Central memory CD8-positive, alpha-beta T cell (primary cell): ENCODE measurements at regions not wholly inside any gene's neighbourhood (a gene's known extent, or its start where the extent isn't known, plus 50 kb on each side); places are given as distances from the start of the nearest gene placed in this dataset.

Source experiments
- ATAC-seq: fragments of 150-1000 bp; cut with Tn5 transposase; replicated peaks from 2 replicates; pipeline ENCODE4 v1.10.0; 2022; ENCODE audit warnings: mild to moderate bottlenecking, moderate FRiP score, moderate number of reproducible peaks; ENCODE audit not compliant: poor library complexity, severe bottlenecking; ENCODE audit errors: extremely low read depth
- DNase-seq, 2 donors: peaks; one replicate each; pipeline ENCODE4 v3.0.0; 2021; ENCODE audit warnings: low spot score in 2 of 2
- H3K27ac Mint-ChIP-seq: one replicate; pipeline ENCODE4 v1.8.0; 2022; ENCODE audit warnings: low read depth, mild to moderate bottlenecking, moderate library complexity, mixed read lengths
- H3K27me3 Mint-ChIP-seq: one replicate; pipeline ENCODE4 v1.8.0; 2022; ENCODE audit warnings: mixed read lengths
- H3K36me3 Mint-ChIP-seq: one replicate; pipeline ENCODE4 v1.8.0; 2022; ENCODE audit warnings: mild to moderate bottlenecking, moderate library complexity, mixed read lengths; ENCODE audit not compliant: insufficient read depth
- H3K4me1 Mint-ChIP-seq: one replicate; pipeline ENCODE4 v1.8.0; 2022; ENCODE audit warnings: mixed read lengths
- H3K4me3 Mint-ChIP-seq: one replicate; pipeline ENCODE4 v1.8.0; 2022; ENCODE audit warnings: mild to moderate bottlenecking, moderate library complexity, mixed read lengths
- H3K9me3 Mint-ChIP-seq: one replicate; pipeline ENCODE4 v1.8.0; 2022; ENCODE audit warnings: mixed read lengths

GRCh38 chr5:35367526-35367925, 137.2 kb upstream of the PRLR start:
- ATAC-seq: no peak
- Mint-ChIP-seq H3K27ac (no peak overlapping the region), H3K9me3 (peaks cover 4% of the 10 kb centered on the region), H3K36me3 (no peaks in the 10 kb centered on the region), H3K27me3 (peaks cover 19% of the 10 kb centered on the region), H3K4me1 (no peaks in the 10 kb centered on the region), H3K4me3 (no peak overlapping the region)
- no peak for DNase-seq

DNA sequence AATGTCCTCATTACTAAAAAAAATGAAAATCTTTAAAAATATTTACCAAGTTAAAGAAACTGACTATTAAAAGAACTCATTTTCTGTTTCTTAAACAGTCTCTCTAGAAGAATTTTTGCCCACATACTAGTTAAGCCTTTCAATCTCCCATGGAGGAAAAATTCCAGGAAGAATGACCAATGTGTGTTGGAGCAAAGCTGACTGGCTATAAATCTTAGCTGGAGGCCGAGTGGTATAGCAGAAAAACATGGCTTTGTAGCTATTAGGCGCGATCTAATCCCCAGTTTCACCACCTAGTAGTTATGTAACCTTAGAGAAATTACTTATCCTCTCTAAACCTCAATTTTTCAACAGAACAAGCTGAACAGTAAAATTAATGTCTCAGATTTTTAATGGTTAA, 135.5 kb upstream of the PRLR start:
- Mint-ChIP-seq H3K4me1 (no peaks in the 10 kb centered on the region), H3K27ac (no peak overlapping the region), H3K9me3 (peaks cover 4% of the 10 kb centered on the region), H3K27me3 (peaks cover 21% of the 10 kb centered on the region), H3K36me3 (no peaks in the 10 kb centered on the region), H3K4me3 (no peak overlapping the region)
- no peak for ATAC-seq
- no peak for DNase-seq

DNA sequence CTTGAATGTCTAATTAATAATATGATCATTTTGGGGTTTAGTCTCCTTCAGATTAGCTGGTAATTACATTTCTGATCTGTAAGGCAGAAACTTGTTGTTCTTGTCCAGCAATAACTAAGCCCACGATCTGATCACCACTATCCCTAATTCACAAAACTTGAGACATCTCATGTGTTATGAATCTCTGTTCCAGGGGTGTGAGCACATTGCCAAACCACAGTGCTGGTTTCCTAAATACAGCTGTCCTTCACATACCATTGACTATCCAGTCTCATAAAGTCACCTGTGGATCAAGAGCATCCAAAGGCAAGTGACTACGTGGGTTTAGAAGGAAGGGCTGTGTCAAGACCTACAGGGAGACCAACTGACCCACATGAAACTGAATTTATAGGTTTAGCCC, 134.1 kb upstream of the PRLR start:
- Mint-ChIP-seq H3K27ac (no peak overlapping the region), H3K27me3 (peaks cover 21% of the 10 kb centered on the region), H3K4me1 (no peaks in the 10 kb centered on the region), H3K4me3 (no peak overlapping the region), H3K9me3 (peaks cover 4% of the 10 kb centered on the region), H3K36me3 (no peaks in the 10 kb centered on the region)
- ATAC-seq: no peak
- no peak for DNase-seq

- Mint-ChIP-seq H3K4me1 (no peaks in the 10 kb centered on the region), H3K27me3 (peaks cover 21% of the 10 kb centered on the region), H3K4me3 (no peak overlapping the region), H3K27ac (no peak overlapping the region), H3K9me3 (peaks cover 4% of the 10 kb centered on the region), H3K36me3 (no peaks in the 10 kb centered on the region)
- ATAC-seq (no peak), DNase-seq (no peak)
Observed at GRCh38 chr5:35363387-35363965, 133.2 kb upstream of the PRLR start.

- no peaks in the 10 kb centered on the region for H3K36me3 Mint-ChIP-seq
- H3K27ac Mint-ChIP-seq: no peak overlapping the region
- ATAC-seq: no peak
- H3K4me1 Mint-ChIP-seq: no peaks in the 10 kb centered on the region
- no peak overlapping the region for H3K4me3 Mint-ChIP-seq
- H3K27me3 Mint-ChIP-seq: peaks cover 21% of the 10 kb centered on the region
- DNase-seq: no peak
- peaks cover 4% of the 10 kb centered on the region for H3K9me3 Mint-ChIP-seq
Observed at GRCh38 chr5:35362772-35363171, 132.5 kb upstream of the PRLR start.

DNA sequence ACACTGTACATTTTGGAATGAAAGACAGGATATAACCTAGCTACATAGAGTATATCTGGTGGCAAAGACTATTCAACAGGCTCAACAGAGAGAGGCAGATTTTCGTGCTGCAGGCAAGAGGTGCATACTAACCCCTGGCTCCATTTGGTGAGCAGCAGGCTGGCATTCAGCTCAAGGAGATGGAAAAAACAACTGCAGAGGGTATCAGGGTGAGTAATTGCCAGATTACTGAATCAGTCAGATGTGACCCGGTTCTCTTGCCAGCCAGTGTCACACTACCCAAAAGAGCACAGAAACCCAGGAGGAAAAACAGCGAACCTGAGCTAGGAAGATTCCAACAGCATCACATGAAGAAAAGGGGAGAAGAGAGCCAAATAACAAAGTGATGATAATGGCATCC, 130.4 kb upstream of the PRLR start:
- Mint-ChIP-seq H3K4me3 (no peak overlapping the region), H3K27me3 (peaks cover 16% of the 10 kb centered on the region), H3K36me3 (no peaks in the 10 kb centered on the region), H3K9me3 (no peaks in the 10 kb centered on the region), H3K27ac (no peak overlapping the region), H3K4me1 (no peaks in the 10 kb centered on the region)
- ATAC-seq (no peak), DNase-seq (no peak)

- Mint-ChIP-seq H3K9me3 (no peaks in the 10 kb centered on the region), H3K36me3 (no peaks in the 10 kb centered on the region), H3K27me3 (peaks cover 16% of the 10 kb centered on the region), H3K27ac (no peak overlapping the region), H3K4me1 (no peaks in the 10 kb centered on the region), H3K4me3 (no peak overlapping the region)
- no peak for DNase-seq
- no peak for ATAC-seq
Observed at GRCh38 chr5:35359859-35360258, 129.6 kb upstream of the PRLR start.

- Mint-ChIP-seq H3K36me3 (no peaks in the 10 kb centered on the region), H3K4me3 (no peak overlapping the region), H3K27ac (no peak overlapping the region), H3K9me3 (peaks cover 1% of the 10 kb centered on the region), H3K27me3 (peaks cover 14% of the 10 kb centered on the region), H3K4me1 (no peaks in the 10 kb centered on the region)
- DNase-seq (no peak), ATAC-seq (no peak)
Observed at GRCh38 chr5:35357973-35358372, 127.7 kb upstream of the PRLR start.

DNA sequence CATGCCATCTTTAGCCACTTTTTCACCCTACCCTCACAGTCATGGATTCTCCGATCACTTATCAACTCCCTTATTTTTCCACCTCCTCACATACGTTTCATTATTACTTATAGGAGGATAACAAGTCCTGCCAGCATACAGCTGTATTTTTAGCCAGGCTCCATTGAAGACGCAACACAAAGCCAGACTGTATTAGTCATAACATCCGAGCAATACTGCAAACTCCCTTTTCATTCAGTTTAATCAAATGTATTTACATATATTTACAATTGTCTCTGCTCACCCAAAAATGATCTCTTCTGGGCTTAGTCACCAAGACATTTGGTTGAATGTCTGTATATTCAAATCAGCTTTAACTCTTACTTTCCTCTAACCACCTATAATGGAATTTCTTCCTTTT, 126.4 kb upstream of the PRLR start:
- H3K27ac Mint-ChIP-seq: no peak overlapping the region
- no peaks in the 10 kb centered on the region for H3K4me1 Mint-ChIP-seq
- H3K27me3 Mint-ChIP-seq: peaks cover 9% of the 10 kb centered on the region
- H3K9me3 Mint-ChIP-seq: peaks cover 12% of the 10 kb centered on the region
- H3K4me3 Mint-ChIP-seq: no peak overlapping the region
- no peaks in the 10 kb centered on the region for H3K36me3 Mint-ChIP-seq
- DNase-seq (no peak), ATAC-seq (no peak)

DNA sequence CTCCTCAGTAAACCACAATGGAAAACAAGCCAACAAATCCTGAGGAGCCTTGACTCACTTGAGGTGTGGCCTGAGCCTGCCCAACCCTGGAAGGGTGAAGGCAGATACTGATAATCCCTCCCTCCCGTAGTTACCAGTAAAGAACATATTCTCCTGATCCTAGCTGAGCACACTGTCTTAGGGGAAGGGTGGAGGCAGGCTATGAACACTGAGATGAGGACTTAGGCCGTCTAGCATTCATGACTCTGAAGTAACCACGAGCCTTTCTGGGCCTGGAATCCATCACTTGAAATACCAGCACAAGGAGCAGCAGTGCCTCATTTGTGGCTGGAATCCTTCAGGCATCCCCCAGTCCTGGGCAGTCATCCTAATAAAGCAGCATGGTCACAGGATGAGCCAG, 124.5 kb upstream of the PRLR start:
- Mint-ChIP-seq H3K27me3 (peaks cover 22% of the 10 kb centered on the region), H3K4me1 (no peaks in the 10 kb centered on the region), H3K4me3 (no peak overlapping the region), H3K9me3 (peaks cover 23% of the 10 kb centered on the region), H3K27ac (no peak overlapping the region), H3K36me3 (no peaks in the 10 kb centered on the region)
- DNase-seq: no peak
- ATAC-seq: no peak

DNA sequence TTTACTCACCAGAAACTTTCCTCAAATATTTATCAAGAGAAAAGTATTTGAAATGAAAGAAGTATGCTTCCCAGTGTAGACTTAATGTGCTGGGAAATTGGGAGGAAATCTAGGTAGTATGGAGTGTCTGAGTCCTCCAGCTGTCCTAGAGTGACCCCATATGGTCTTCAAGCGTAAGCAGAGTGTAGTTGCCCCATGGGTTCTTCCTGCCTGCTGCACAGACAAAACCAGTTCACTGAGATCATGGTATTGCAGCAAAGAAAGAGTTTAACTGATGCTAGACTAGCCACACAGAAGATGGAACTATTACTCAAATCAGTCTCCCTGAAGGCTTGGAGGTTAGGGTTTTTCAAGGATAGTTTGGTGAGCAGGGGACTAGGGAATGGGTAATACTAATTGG, 114.9 kb upstream of the PRLR start:
- Mint-ChIP-seq H3K4me3 (no peak overlapping the region), H3K9me3 (peaks cover 5% of the 10 kb centered on the region), H3K4me1 (no peaks in the 10 kb centered on the region), H3K27me3 (no peaks in the 10 kb centered on the region), H3K27ac (no peak overlapping the region), H3K36me3 (peaks cover 2% of the 10 kb centered on the region)
- no peak for ATAC-seq
- DNase-seq: no peak

DNA sequence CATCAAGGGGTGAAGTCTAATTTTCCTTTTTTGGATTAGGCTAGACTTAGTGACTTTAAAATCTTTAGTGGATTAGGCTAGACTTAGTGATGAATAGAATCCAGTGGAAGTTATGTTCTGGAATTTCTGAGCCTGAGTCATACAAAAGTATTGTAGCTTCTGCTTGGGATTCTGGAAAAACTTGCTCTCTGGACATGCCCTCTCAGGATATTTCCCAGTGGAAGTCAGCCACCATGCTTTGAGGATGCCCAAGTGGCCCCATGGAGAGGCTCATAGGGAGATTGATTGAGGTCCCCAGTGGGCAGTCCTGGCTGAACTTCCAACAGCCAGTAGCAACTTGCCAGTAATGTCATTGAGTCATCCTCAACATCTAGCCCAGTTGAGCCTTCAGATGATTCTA, 112.4 kb upstream of the PRLR start:
- Mint-ChIP-seq H3K27me3 (no peaks in the 10 kb centered on the region), H3K27ac (no peak overlapping the region), H3K4me1 (no peaks in the 10 kb centered on the region), H3K9me3 (peaks cover 5% of the 10 kb centered on the region), H3K4me3 (no peak overlapping the region), H3K36me3 (no peaks in the 10 kb centered on the region)
- DNase-seq (no peak), ATAC-seq (no peak)

GRCh38 chr5:35341189-35341588, 110.9 kb upstream of the PRLR start:
- no peak for DNase-seq
- Mint-ChIP-seq H3K27ac (no peak overlapping the region), H3K4me3 (no peak overlapping the region), H3K9me3 (peaks cover 5% of the 10 kb centered on the region), H3K4me1 (no peaks in the 10 kb centered on the region), H3K36me3 (no peaks in the 10 kb centered on the region), H3K27me3 (no peaks in the 10 kb centered on the region)
- ATAC-seq: no peak

DNA sequence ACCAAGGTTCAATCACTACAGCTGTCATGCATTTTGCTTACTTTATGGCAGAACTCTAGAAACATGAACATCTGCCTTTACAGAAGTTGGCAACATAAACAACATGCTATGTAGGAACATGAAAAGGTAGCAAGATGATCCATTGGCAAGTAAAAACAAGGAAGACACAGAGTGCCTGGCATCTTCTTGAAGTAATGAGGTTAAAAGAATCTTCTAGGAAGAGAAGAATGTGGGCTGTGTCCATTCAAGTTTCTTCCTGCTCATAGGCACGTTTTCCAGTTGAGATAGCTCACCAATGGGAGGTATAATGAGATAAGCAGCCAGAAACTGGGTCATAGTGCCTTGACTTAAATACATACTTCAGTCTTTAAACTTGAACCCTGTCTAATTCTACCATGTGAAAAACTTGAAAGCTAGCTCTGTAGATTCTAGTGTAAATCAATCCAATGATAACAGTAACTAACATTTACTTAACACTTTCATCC, 109.4 kb upstream of the PRLR start:
- H3K4me1 Mint-ChIP-seq: no peaks in the 10 kb centered on the region
- H3K36me3 Mint-ChIP-seq: no peaks in the 10 kb centered on the region
- H3K27me3 Mint-ChIP-seq: no peaks in the 10 kb centered on the region
- H3K9me3 Mint-ChIP-seq: peaks cover 5% of the 10 kb centered on the region
- H3K27ac Mint-ChIP-seq: no peak overlapping the region
- H3K4me3 Mint-ChIP-seq: no peak overlapping the region
- no peak for DNase-seq
- ATAC-seq: no peak
